GM12864 (cell line): ENCODE measurements at regions not wholly inside any gene's neighbourhood (a gene's known extent, or its start where the extent isn't known, plus 50 kb on each side); places are given as distances from the start of the nearest gene placed in this dataset.

Experiments used
- DNase-seq: peaks from one replicate; pipeline ENCODE4 v3.0.0-alpha.2; 2011; ENCODE audit warnings: low read depth
- H3K4me3 ChIP-seq: 2 replicates; pipeline ENCODE4 v1.5.1; 2011; ENCODE audit warnings: mild to moderate bottlenecking, low read depth, low read length, control low read depth
- TF ChIP-seq, protein P1 (sequence below): IDR thresholded peaks from 2 replicates; pipeline ENCODE4 v1.5.1; 2011; ENCODE audit warnings: low read depth, mild to moderate bottlenecking, moderate library complexity, low read length, control low read depth, inconsistent platforms; ENCODE audit errors: missing control alignments

GRCh38 chr3:5972586-5972985 is 785.1 kb downstream of the EDEM1 start:
- H3K4me3 ChIP-seq: no peak overlapping the region
- DNase-seq: no peak
- TF ChIP-seq, protein P1, sequence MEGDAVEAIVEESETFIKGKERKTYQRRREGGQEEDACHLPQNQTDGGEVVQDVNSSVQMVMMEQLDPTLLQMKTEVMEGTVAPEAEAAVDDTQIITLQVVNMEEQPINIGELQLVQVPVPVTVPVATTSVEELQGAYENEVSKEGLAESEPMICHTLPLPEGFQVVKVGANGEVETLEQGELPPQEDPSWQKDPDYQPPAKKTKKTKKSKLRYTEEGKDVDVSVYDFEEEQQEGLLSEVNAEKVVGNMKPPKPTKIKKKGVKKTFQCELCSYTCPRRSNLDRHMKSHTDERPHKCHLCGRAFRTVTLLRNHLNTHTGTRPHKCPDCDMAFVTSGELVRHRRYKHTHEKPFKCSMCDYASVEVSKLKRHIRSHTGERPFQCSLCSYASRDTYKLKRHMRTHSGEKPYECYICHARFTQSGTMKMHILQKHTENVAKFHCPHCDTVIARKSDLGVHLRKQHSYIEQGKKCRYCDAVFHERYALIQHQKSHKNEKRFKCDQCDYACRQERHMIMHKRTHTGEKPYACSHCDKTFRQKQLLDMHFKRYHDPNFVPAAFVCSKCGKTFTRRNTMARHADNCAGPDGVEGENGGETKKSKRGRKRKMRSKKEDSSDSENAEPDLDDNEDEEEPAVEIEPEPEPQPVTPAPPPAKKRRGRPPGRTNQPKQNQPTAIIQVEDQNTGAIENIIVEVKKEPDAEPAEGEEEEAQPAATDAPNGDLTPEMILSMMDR: no peak

- DNase-seq: no peak
- TF ChIP-seq, protein P1: no peak
- H3K4me3 ChIP-seq: no peak overlapping the region
These were observed 787.3 kb downstream of the EDEM1 start for GRCh38 chr3:5974630-5975322.

DNA sequence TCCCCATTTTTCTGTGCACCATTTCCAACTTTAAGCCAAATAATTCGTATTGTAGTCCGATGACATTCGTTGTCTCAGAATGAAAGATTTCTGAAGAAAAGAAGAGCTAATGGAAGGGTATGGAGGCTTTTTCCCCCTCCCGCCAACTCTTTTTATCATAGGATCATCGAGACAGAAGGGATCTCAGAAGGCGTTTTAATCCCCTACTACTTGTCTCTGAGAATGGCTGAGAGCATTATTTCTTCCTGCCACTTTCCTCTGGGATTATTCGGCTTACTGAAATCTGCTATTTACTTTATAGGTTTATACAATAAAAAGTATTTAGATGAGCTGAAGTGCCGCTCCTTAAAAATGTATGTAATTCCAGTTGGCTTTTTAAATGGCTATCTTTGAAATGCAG is 789.8 kb downstream of the EDEM1 start:
- TF ChIP-seq, protein P1: no peak
- no peak overlapping the region for H3K4me3 ChIP-seq
- no peak for DNase-seq

DNA sequence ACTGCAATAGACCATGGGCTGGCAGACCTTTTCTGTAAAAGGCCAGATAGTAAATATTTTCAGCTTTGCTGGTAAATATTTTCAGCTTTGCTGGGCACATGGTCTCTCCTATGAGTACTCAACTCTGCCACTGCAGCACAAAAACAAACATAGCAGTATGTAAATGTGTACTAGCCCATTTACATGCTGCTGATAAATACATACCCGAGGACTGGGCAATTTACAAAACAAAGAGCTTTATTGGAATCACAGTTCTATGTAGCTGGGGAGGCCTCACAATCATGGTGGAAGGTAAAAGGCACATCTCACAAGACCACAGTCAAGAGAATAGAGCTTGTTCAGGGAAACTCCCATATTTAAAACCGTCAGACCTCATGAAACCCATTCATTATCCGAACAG is 793.0 kb downstream of the EDEM1 start:
- TF ChIP-seq, protein P1: no peak
- no peak for DNase-seq
- H3K4me3 ChIP-seq: no peak overlapping the region

- TF ChIP-seq, protein P1: no peak
- H3K4me3 ChIP-seq: no peak overlapping the region
These were observed 807.1 kb downstream of the EDEM1 start for GRCh38 chr3:5994651-5995050.

DNA sequence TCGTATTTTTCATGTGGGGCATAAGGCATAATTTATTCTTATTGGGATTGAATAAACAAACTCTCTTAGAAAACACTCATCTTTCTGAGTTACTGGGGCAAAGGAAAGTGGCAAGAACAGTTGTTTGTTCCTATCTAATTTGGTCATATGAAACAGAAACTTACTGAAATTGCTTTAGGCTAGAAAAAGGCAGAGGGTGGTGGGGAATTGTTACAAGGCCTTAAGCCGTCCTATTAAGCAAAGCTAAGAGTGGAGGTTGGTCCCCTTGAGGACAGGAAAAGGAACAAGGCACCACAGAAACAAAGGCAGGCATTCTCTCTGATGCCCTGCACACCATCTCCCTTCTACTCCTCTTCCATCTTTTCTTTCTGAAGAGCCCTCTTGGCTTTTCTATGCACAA is 830.9 kb downstream of the EDEM1 start:
- H3K4me3 ChIP-seq: no peak overlapping the region
- TF ChIP-seq, protein P1: no peak
- DNase-seq: no peak

More at GRCh38 chr3:5994651-5995050, 807.1 kb downstream of the EDEM1 start:
- DNase-seq: no peak

- no peak overlapping the region for H3K4me3 ChIP-seq
- TF ChIP-seq, protein P1: no peak
- no peak for DNase-seq
These were observed 835.1 kb downstream of the EDEM1 start for GRCh38 chr3:6022621-6023020.
